Stimulated activated CD4-positive, alpha-beta T cell treated with anti-CD3 and anti-CD28 coated beads, Interleukin-12 subunit alpha, Interleukin-12 subunit beta, amount 100 ng/mL, for 48 hours (primary cell): ENCODE measurements at regions not wholly inside any gene's neighbourhood (a gene's known extent, or its start where the extent isn't known, plus 50 kb on each side); places are given as distances from the start of the nearest gene placed in this dataset.

ENCODE experiments used
- DNase-seq, 3 donors: peaks; one replicate each; pipeline ENCODE4 v3.0.0-alpha.2; 2020; ENCODE audit warnings: low read depth in 2 of 3, low spot score in 1 of 3

DNA sequence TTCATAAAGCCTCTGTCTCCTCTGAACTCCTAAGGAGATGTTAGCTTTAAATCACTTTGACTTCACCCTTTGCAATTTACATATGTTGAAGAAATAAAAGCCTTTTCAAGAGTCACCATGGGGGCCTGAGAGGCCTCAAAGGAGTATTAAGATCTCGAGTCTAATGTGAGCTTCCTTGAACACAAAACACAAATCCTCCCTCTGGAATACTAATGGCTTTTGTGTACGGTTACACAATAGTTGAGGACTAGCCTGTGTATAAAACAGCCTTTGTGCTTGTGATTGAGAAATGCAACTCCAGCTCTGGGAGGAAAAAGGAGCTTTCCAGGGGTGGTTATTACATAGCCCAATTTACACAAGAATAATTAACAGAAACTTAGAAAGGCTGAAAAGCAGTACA, 1140.2 kb downstream of the CDH11 start:
- no peak for DNase-seq

DNA sequence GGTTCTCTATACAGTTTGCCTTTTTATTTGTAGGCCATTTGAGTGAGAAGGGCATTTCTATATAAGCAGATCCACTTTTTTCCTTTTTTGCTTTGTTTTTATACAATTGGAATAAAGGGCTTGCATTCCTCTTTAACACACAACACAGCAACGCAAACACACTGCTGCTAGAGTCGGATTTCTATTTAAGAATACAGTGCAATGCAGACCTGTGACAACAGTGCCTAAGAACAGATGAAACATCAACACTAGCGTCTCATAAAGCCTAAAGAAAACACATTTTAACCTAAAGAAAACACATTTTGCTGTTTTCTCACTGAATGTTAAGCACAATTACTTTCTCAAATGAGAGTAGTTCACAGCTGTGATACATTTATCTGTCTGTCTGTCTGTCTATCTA, 1141.1 kb downstream of the CDH11 start:
- DNase-seq: no peak

DNA sequence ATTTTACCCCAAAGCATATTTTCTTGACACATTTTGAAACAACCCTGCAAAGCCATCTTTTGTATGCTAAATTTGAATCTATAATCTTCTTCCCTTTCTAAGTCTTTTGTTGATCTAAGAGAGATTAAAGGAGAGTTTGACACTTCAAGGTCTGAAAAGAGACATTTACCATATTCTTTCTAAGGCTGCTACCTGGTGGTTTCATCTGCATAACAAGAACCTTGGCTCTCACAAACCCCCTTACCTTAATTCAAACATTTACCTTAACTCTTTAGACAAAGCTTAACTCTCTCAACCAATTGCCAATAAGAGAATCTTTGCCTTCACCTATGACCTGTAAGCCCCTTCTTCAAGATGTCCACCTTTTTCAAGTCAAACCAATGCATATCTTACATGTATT, 1143.6 kb downstream of the CDH11 start:
- no peak for DNase-seq

DNA sequence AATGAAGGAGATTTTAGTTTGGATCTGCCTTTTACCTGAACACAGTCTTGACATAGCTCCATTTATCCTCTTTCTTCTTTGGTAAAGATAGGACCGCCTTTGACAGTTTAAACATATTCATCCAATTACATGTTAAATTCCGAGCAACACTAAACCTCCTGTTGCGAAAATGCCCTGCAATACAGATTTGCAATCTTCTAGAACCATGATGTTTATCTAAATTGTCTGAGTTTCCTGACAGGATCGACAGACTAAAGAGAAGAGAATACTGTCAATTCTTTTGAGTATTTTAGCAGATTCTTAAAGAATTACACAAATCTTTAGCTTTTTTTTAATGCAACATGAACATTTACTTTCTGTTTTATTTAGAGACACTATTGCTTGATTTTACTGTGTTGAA, 1145.5 kb downstream of the CDH11 start:
- no peak for DNase-seq

DNA sequence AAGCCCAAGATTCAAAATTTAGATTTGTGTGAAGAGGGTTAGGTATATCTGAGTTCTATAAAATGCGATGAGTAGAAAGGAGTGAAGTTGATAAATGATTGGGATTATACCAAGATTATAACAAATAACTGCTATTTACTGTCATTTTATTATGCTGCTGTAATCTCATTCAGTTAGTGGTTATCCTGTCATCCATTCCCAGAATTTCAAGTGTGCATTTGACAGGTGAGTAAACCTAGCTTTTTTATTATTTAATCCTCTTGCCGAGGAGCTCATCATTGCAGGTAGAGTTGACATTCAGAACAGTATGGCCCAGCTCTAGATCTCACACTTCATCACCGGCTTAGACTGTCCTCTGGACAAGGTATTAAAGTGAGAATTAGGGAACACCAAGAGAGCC, 1146.2 kb downstream of the CDH11 start:
- no peak for DNase-seq

DNA sequence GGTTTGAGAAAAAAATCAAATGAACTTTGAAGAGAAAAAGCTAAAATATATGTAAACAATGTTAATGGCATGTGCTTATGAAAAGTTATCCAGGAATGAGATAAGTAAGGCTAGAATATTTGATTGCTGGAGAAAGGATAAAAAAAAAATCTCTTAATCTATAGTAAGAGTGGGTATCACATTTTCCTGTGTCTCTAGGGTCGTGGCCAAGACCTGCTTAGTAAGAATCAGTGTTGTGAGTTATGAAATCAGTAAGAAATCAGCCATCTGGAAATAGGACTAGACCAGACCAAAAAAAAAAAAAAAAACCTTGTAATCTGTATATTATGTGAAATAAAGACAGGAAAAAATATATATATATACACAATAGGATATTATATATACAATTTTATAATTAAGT, 1153.9 kb downstream of the CDH11 start:
- DNase-seq: no peak

DNA sequence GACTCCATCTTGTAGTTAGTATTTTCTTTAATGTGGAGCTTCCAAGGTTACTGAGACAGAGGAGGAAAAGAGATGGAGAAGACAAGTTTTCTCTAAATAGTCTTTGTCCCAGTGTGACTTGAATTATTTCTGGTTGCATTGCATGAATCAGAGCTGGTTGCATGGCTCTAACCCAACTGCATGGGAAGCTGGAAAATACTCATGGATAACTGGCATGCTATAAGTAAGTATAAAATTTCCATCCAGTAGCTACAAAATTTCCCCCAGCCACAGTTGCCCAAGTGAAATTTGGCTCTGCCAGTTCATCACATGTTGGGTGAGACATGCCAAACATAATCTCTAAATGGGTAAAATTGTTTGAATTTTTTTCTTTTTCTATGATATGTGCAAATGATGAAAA, 1161.5 kb downstream of the CDH11 start:
- no peak for DNase-seq

DNA sequence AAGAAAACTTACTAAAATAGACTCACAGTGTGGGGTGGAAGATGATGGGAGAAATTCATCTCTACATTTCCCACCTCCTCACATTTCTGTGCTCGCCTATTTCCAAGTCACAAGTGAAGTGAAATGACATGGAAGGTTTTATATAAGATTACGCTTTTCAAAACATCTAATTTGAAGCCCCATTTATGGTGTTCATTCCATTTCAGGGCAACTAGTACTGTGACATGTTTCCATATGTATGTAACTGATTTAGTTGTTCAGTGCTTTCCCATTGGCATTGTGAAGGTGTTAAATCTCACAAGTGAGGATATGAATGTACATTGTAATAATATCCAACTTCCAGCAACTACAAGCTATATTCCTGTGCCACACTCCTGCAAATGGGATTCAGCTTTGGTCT, 1174.8 kb downstream of the CDH11 start:
- no peak for DNase-seq

DNA sequence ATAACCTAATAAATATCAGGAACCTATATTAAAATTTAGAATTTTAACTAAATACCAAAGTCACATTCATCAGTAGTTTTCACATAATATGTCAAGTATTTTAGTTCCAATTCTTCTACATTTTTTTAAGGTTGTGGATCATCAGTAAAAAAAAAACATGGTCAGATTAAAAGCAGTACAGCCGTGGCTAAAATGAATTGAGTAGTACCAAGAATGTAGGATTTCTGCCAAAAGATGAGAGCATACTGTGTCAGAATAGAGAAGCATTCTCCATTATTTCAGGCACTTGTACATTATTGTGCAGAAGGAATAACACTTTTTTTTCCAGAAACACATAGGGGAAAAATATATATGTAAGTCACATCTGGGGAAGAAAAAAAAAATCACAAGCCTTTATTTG, 1176.1 kb downstream of the CDH11 start:
- no peak for DNase-seq

DNA sequence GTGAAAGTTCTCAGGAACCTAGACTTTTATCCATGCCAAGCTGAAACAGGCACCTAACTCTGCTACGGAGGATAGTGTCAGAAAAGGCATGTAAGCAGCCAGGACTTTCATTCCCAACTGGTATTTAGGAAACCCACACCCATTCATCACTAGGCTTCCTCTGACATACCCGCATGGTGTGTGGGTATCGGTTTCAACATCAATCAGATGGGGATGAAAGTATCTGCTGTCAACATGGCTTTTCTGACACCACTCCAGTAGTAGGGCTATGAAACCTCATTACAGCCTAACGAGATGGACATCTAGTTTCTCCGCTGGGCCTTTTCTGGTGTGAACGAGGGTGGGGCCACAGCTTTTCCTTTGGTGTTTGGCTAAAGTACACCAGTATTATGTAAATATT, 1178.3 kb downstream of the CDH11 start:
- DNase-seq: no peak

DNA sequence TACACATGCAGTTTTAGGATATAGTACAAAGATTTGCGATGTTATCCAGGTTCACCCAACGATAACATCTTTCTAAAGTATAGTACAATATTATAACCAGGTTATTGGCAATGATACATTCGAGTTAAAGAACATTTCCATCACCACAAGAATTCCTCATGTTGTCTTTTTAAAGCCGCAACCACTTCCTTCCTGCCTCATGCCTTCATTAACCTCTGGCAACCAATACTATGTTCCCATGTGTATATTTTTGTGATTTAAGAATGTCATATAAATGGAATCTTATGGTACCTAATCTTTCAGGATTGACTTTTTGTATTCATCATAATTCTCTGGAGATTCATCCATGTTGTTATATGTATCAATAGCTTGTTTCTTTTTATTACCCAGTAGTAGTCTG, 1183.2 kb downstream of the CDH11 start:
- no peak for DNase-seq

DNA sequence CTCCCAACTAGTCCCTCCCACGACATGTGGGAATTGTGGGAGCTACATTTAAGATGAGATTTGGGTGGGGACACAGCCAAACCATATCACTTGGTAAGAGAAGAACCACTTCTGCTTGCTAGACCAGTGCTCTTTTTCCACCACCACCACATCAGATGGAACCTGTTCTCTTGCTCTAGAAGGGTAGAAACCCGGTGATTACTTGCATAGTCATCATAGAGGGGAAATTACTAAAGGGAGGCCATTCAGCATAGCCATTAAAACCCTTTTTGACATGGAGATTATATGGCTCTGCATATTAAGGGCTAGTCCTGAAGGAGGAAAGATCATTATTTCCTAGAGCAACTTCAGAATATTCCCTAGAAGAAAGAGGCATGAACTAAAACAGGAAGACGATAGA, 1188.0 kb downstream of the CDH11 start:
- DNase-seq: no peak

DNA sequence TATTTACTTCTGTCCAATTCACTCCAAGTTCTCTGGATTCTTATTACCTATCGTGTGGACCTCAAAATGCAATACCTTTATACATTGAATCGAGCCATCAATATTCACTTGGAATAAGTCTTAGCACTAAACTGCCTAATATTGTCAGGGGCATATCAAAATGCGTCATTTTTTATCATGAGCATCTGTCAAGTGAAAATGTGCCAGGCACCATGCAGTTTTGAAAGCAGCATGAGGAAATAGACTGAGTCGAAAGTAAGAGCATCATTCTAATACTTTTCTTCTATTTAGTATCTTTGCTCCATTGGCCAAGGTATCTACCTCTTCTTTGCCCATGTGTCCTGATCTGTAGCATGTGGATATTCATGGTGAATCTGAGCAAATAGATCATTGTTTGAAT, 1193.4 kb downstream of the CDH11 start:
- no peak for DNase-seq

DNA sequence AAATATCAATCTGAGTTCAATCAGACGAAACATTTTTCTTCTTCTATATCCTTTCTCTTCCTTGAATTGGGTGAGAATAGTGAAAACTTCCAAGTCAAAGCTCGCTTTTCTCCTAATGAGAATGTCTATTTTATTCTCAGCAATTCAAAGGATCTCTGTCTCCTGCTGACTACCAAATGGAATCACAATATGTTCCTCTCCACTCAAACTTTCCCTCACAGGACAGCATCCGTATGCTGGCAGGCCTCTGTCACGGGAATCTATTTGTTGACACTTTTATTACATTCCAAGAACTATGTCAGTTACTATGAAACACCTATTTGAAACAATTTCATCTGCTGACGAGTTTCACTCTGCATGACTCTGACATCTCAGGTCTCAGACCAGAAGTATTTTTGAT, 1196.6 kb downstream of the CDH11 start:
- no peak for DNase-seq

DNA sequence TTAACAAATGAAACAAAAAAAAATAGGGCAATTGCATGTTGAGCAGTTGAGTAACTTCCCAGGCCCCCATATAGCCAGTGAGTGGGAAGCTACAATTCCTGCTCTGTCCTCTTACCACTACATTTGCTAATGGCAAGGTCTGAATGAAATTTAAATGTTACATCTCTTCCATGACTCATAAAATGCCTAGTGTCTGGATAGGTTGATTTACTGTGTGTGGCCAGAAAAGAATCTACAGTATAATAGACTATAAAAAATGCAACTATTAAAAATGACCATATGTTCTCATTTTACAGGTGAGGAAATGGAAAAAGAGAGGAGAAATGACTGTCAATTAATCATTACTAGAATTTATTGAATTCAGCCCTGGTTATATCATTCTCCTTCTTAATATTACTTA, 1199.3 kb downstream of the CDH11 start:
- no peak for DNase-seq

DNA sequence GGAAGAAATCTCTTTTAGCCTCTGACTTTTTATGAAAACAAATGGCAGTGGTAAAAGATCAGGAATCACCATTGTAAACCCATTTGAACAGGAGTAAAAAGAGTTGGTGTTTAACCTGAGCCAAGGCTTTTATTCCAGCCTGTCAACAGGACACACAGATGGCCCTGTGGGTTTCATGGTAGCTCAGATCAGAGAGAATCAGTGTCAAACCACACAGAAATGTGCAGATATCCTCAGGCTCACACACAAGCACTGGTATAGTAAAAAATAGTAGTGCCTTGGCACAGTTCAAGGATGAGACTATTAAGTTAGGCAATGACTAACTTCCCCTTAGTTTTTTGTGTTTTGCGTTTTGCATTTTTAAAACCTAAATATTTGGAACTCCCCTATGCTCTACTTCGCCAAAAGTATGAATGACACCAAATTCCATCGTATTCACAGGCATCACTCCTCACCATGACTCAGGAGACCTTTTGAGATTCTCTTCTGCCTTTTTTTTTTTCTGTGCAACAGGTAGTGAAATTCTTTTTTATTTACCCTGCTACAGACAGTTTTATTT, 1200.0 kb downstream of the CDH11 start:
- no peak for DNase-seq

DNA sequence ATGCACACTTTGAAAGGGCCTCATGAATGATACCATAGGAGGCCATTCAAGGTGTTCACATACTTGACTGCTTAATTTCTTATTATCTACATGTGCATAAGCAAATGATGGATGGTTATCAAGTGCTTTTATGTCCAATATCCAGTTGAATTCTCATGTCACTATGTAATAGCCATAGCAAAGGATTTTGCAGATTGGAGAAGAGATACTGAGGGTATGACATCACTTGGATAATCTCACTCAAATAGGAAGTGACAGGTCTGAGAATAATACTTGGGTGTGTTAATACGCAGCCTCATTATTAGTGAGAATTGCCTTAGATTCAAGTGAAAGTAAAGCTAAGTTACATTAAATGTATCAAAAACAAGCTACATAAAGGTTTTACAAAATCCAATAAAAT, 1208.6 kb downstream of the CDH11 start:
- no peak for DNase-seq

DNA sequence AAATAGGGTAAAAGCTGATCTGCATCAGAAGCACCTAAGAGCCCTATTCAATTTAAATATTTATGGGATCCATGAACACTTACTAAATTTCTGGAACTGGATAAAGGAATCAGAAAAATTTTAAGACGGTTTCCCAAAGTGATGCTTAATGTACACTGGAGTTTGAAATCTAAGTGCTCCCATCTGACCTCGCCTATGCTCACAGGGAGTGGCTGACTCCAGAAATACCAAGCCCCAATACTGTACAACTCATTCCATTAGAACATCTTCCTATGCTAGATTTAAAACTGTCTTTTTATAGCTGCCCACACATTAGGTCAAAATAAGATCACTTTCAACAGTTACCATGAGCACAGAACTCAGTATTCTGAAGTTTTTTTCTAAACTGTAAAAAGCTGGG, 1214.6 kb downstream of the CDH11 start:
- DNase-seq: no peak

DNA sequence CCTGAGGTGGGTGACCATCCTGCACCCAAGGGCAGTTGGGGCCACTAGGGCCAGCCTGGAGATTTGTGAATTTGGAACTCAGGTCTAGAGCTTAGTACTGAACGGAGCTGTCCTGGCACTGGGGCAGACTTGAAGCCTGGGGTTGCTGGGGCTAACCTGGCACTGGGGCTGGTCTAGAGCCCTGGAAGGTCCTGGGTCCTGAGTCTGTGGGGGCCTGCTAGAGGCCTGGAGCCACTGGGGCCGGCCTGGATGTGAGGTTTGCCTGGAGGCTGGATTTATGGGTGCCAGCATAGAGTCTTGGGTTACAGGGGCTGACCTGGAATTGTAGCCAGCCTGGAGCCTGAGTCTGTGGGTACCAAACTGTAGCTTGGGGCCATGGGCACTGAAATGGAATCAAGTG, 1216.9 kb downstream of the CDH11 start:
- no peak for DNase-seq

DNA sequence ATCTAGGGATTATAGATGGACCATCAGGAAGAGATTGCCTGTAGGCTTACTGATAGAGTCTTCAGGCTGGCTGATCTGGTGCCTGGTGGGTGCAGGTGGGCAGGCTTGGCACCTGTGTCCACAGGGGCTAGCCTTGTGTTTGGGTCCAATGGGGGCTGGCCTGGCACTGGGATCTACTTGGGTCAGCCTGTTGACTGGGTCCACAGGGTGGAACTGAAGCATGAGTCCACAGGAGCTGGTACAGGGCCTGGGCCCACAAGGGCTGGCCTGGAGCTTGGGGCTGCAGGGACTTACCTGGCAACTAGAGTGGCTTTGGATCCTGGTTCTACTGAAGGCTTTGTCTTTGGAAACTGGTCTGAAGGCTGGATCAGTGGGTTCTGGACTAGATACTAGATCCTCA, 1217.7 kb downstream of the CDH11 start:
- DNase-seq: no peak

DNA sequence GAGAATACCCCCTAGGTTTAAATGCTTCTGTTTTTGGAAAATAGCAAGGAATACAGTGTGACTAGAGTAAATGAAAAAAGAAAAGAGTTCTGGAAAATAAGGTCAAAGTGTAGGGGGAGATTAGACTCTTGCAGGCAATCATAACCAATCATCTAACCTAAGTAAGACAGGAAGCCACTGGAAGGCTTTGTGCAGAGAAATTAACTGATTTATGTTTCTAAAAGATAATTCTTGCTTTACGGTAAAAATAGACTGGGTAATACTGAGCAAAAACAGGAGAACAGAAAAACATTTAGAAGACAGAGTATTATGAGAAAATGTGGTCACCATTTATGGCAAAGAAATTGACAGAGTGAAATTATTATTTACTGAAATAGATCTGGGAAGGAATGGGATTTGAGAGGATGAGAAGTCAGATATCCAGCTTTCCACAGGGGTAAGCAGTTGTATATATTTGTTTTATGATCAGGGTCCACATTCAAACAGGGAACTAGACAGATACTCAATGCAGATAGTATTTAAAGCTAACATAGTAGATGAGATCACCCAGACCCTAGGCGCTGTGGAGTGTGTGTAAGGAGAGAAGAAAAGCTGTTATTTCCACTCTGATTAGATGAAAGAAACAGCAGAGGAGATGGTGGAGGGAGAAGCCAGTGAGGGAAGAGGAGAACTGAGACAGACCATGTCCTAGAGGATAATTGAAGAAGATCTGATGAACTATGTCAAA, 1225.3 kb downstream of the CDH11 start:
- DNase-seq: no peak

DNA sequence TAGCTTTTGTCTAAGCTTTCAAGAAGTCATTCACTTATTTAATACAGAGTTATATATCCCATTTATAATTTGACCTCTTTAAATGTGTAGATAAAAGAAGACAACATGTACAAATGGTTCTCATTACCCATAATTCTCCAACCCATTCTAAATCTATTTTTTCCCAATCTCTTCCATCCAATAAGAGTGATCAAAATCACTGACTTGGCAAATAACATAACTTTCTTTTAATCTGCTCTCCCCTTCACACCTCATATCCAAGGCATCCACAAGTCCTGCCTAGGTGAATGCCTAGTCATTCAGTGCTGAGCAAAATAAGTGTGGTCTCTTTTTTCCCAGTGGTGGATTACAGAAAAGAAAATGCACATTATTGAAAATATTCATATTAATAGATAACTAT, 1231.1 kb downstream of the CDH11 start:
- no peak for DNase-seq

DNA sequence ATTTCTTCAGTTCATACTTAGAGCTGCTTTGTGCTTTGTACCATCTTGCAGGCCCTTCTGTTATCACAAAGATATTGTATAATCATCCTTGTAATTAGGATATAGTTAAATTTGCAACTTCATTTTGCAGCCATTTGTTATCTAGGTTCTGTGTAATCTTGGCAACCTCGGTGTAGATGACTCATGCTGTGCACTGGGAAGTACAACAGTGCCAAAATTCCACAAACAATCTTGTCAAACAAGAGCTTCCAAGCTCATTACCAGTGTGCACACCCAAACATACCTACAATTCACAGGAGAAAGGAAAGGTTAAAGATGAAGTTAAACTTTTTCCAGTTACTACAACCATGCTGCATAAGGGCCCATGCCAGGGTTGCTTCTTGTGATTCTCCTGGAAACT, 1231.8 kb downstream of the CDH11 start:
- DNase-seq: no peak
